ENCODE measurements at regions not wholly inside any gene's neighbourhood (a gene's known extent, or its start where the extent isn't known, plus 50 kb on each side); places are given as distances from the start of the nearest gene placed in this dataset.
"Not testable (repeated sequence)": the region's sequence is repeated elsewhere in the genome, so short reads cannot be mapped to it uniquely, and the experiment has no call there.

GRCh38 chr5:42949348-42950115 lies 90.6 kb downstream of the ANXA2R start:
- CTCF ChIA-PET, result no interaction called here
- peak overlapping the region; percentile 95 for H3K27ac ChIP-seq
- POLR2A ChIA-PET (ENCODE audit: low non-redundant PET), result interaction anchor here (0.6 kb wide), 1 partner anchor 273 kb away, joined by 3 read pairs; no protein-coding TSS in a partner anchor
- TF ChIP-seq, protein P1, sequence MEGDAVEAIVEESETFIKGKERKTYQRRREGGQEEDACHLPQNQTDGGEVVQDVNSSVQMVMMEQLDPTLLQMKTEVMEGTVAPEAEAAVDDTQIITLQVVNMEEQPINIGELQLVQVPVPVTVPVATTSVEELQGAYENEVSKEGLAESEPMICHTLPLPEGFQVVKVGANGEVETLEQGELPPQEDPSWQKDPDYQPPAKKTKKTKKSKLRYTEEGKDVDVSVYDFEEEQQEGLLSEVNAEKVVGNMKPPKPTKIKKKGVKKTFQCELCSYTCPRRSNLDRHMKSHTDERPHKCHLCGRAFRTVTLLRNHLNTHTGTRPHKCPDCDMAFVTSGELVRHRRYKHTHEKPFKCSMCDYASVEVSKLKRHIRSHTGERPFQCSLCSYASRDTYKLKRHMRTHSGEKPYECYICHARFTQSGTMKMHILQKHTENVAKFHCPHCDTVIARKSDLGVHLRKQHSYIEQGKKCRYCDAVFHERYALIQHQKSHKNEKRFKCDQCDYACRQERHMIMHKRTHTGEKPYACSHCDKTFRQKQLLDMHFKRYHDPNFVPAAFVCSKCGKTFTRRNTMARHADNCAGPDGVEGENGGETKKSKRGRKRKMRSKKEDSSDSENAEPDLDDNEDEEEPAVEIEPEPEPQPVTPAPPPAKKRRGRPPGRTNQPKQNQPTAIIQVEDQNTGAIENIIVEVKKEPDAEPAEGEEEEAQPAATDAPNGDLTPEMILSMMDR (conservative IDR thresholded peaks at IDR 0.05; ENCODE audit: low read depth), result no peak
- DNase-seq (ENCODE audit: low spot score), result no peak

DNA sequence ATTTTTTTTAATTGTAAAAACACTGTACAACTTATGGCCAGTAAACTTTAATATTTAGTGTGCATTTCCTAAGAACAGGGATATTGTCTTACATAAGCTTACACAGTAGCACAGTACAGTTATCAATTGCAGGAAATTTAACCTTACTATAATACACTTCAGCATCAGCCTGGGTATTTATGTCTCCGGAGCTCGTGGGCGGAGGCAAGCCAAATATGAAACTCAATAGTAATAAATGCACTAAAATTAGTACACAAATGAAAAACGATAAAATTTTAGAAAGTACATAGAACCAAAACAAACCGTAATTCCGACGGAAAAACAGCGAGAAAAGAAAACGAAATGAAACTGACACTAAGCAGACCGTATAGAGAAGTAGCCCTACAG lies 91.2 kb downstream of the ANXA2R start:
- no peak for DNase-seq (ENCODE audit: low spot score)
- ChIA-PET CTCF (no interaction called here), POLR2A (ENCODE audit: low non-redundant PET) (no interaction called here)
- H3K27ac ChIP-seq, result peak overlapping the region; percentile 95
- TF ChIP-seq, protein P1 (conservative IDR thresholded peaks at IDR 0.05; ENCODE audit: low read depth), result no peak

DNA sequence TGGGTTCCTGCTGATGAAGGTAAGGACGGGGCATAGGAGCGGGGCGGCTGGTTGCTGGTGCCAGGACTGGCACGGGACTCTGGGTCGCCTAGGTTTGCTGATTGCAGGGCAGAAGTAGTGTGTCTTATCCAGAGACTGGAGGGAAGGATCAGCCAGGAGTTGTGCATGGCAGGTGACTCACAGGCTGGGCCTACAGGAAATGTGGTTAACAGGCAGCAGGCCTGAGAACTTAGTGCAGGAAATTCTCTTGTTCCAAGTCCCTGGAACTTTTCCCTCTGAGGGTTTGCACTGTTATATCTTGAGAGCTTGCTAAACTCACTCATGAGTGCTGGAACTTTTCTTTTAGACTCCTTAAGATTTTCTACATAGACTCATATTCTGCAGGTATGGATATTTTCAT lies 95.1 kb downstream of the ANXA2R start:
- TF ChIP-seq, protein P1 (conservative IDR thresholded peaks at IDR 0.05; ENCODE audit: low read depth), result no peak
- H3K27ac ChIP-seq, result peak overlapping the region; percentile 77
- DNase-seq (ENCODE audit: low spot score), result peak; percentile 81
- CTCF ChIA-PET, result no interaction called here
- POLR2A ChIA-PET (ENCODE audit: low non-redundant PET), result no interaction called here

DNA sequence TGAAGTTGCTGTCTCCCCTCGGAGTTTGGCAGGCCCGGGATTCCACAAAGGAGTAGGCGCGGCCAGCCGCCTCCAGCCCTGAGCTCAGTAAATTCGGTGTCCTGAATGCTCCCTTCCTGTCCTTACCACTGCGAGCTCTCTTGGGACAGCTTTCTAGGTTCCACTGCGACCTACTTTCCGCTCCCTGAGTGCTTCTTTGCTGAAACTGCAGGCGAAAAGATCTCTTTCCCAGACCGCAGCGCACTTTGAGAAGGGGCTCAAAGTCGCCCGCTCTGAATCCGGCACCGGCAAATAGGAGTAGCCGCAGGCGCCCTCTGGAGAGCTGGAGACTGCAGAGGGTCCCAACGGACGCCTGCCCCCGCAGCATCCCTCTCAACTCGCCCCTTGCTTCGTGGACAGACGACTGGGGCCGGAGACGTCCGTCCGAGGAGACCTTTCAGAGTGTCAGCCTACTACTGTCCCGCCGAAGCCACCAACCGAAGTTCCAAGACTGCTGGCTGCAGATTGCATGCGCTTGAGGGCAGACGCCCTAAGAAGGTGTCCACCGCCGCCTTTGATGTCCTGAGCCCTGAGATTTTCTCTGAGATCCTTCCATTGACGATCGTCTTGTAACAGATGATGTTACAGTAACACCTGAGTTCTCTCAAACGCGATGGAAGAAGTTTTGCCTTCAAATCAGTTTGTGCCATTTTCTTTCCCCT lies 96.0 kb downstream of the ANXA2R start:
- TF ChIP-seq, protein P1 (conservative IDR thresholded peaks at IDR 0.05; ENCODE audit: low read depth), result no peak
- H3K27ac ChIP-seq, result peak overlapping the region; percentile 77
- CTCF ChIA-PET, result no interaction called here
- POLR2A ChIA-PET (ENCODE audit: low non-redundant PET), result no interaction called here
- no peak for DNase-seq (ENCODE audit: low spot score)

DNA sequence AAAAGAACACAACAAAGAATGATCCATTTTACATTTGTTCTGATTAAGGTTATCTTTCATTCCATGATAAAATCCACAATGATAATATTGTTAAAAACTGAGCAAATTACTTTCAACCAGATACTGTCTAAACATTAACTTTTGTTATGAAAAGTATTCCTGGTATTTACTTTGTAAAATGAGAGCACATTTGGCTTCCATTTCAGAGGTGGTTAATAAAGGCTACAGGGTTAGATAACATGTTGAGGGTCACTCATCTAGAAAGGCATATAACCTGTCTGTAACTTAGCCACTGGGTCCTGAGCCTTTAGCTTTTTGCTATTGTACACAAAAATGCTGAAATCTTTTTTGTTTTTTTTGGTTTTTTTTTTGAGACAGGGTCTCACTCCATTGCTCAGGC lies 99.3 kb downstream of the ANXA2R start:
- TF ChIP-seq, protein P1 (conservative IDR thresholded peaks at IDR 0.05; ENCODE audit: low read depth), result no peak
- no peak for DNase-seq (ENCODE audit: low spot score)
- ChIA-PET POLR2A (ENCODE audit: low non-redundant PET) (no interaction called here), CTCF (interaction anchor here (0.5 kb wide), 1 partner anchor 11 kb away, joined by 3 read pairs; no protein-coding TSS in a partner anchor)
- no peak overlapping the region for H3K27ac ChIP-seq

DNA sequence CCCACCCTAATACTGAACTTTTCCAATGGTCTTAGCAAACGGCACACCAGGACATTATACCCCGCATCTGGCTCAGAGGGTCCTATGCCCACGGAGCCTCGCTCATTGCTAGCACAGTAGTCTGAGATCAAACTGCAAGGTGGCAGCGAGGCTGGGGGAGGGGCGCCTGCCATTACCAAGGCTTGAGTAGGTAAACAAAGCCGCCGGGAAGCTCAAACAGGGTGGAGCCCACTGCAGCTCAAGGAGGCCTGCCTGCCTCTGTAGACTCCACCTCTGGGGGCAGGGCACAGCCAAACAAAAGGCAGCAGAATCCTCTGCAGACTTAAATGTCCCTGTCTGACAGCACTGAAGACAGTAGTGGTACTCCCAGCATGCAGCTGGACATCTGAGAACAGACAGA lies 108.1 kb downstream of the ANXA2R start:
- CTCF ChIA-PET; DNase-seq (ENCODE audit: low spot score); POLR2A ChIA-PET (ENCODE audit: low non-redundant PET); H3K27ac ChIP-seq: not testable (repeated sequence)

- POLR2A ChIA-PET (ENCODE audit: low non-redundant PET); H3K27ac ChIP-seq; CTCF ChIA-PET; DNase-seq (ENCODE audit: low spot score): not testable (repeated sequence)
Measured at GRCh38 chr5:42931451-42931850, 108.7 kb downstream of the ANXA2R start.

All from RWPE1 (cell line).